GM13976 (cell line): ENCODE measurements at regions not wholly inside any gene's neighbourhood (a gene's known extent, or its start where the extent isn't known, plus 50 kb on each side); places are given as distances from the start of the nearest gene placed in this dataset.
"Not testable (repeated sequence)": the region's sequence is repeated elsewhere in the genome, so short reads cannot be mapped to it uniquely, and the experiment has no call there.

ENCODE experiments used
- DNase-seq: peaks from one replicate; pipeline ENCODE4 v3.0.0; 2012; ENCODE audit warnings: low spot score
- in situ Hi-C: fragments of 300-500 bp; cut with MboI; formaldehyde crosslinking; loops from one replicate; pipeline ENCODE4 v1.12.0; 2022; ENCODE audit warnings: low sequenced_read_pairs, mixed read lengths, inconsistent platforms; ENCODE audit not compliant: unreplicated experiment
- TF ChIP-seq, protein P1 (sequence below): IDR thresholded peaks from 2 replicates; pipeline ENCODE4 v1.5.1; 2012; ENCODE audit warnings: borderline replicate concordance, mild to moderate bottlenecking; ENCODE audit not compliant: insufficient read depth; ENCODE audit errors: extremely low read depth, missing control alignments, control extremely low read depth

- TF ChIP-seq, protein P1, sequence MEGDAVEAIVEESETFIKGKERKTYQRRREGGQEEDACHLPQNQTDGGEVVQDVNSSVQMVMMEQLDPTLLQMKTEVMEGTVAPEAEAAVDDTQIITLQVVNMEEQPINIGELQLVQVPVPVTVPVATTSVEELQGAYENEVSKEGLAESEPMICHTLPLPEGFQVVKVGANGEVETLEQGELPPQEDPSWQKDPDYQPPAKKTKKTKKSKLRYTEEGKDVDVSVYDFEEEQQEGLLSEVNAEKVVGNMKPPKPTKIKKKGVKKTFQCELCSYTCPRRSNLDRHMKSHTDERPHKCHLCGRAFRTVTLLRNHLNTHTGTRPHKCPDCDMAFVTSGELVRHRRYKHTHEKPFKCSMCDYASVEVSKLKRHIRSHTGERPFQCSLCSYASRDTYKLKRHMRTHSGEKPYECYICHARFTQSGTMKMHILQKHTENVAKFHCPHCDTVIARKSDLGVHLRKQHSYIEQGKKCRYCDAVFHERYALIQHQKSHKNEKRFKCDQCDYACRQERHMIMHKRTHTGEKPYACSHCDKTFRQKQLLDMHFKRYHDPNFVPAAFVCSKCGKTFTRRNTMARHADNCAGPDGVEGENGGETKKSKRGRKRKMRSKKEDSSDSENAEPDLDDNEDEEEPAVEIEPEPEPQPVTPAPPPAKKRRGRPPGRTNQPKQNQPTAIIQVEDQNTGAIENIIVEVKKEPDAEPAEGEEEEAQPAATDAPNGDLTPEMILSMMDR: no peak
- in situ Hi-C loops: loop anchor here (25.0 kb wide), 1 partner anchor 1329 kb away; the partner anchor contains the start of gene POU3F2
Measured at GRCh38 chr6:97508646-97509045, 225.6 kb upstream of the MMS22L start.

DNA sequence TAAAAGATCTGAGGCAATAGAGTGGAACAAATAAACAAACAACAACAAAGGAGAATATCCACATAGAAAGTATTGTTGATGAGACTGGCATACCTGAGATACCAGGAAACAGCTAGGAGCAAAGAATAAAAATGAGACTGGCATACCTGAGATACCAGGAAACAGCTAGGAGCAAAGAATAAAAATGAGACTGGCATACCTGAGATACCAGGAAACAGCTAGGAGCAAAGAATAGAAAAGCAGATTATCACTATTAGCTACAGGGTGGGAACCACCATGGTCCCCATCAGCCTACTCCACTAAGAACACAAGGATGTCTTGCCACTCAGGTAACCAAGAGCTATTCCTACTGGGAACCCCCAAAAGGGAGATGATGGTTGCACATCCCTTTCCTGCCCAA, 230.2 kb upstream of the MMS22L start:
- not testable (repeated sequence) for DNase-seq
- in situ Hi-C loops: loop anchor here (25.0 kb wide), 1 partner anchor 1324 kb away; the partner anchor contains the start of gene POU3F2

More at GRCh38 chr6:97508646-97509045, 225.6 kb upstream of the MMS22L start:
- no peak for DNase-seq

DNA sequence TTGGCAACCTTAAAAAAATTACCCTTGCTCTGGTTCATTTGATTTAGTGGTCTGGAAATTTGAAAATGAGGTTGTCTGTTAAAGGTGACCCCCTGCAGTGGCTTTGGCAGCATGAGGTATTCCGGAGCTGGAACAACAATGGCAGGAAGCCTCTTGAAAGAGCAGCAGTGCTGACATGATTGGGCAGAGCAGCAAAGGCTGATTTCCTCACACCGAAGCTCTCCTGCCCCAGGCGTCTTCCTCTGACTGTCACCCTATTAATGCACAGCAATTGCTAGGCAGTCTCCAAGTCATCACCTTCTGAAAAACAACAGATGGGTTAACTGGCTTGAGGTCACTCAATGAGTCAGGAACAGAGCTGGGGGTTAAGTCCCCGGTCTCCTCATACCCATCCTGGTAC, 241.8 kb upstream of the MMS22L start:
- no peak for DNase-seq
- in situ Hi-C loops: loop anchor here (25.0 kb wide), 1 partner anchor 1312 kb away; the partner anchor contains the start of gene POU3F2

DNA sequence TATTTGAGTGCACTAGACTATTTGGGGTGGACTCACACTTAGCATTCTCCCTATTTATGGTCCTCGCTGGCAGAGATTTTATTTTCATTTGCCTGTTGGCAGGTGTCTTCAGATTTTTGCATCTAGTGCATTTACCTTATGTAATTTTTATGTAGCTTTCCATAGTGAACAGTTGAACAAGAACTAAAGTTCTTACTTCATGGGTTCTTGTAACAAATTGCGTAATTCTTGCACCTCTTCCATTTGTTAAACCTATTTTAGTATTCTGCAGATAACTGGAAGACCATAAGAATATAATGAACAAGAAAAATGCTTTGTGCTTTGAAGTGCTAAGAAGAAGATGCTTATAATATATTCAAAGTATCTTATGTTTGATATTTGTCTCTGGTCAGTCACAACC, 252.8 kb upstream of the MMS22L start:
- in situ Hi-C loops: no loop called here
- no peak for DNase-seq
- TF ChIP-seq, protein P1: no peak

More for the DNA sequence above, 241.8 kb upstream of the MMS22L start:
- TF ChIP-seq, protein P1: no peak

- DNase-seq: no peak
- in situ Hi-C loops: no loop called here
- TF ChIP-seq, protein P1: no peak
Measured at GRCh38 chr6:97548354-97548753, 265.3 kb upstream of the MMS22L start.

DNA sequence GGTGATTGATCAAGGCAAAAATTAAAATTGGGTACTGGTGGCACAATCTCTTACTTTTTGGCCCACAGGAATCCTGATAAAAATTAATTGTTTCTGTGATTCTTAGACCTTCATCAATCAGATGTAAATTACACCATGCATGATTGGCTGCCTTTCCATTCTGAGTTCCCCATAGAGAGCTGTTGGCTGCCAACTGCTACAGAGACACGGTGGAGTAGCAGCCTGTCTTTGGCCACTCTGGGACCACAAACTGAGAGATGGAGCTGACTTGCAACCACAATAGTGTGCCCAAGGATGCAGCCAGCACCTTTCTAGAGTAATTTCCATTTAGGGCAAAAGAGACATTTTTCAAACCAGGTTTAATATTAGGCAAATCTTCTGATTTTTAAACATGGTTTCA, 274.3 kb upstream of the MMS22L start:
- TF ChIP-seq, protein P1: no peak
- in situ Hi-C loops: no loop called here
- no peak for DNase-seq

- in situ Hi-C loops: no loop called here
- TF ChIP-seq, protein P1: no peak
- DNase-seq: no peak
Measured at GRCh38 chr6:97563529-97563928, 280.5 kb upstream of the MMS22L start.
